ENCODE measurements at regions not wholly inside any gene's neighbourhood (a gene's known extent, or its start where the extent isn't known, plus 50 kb on each side); places are given as distances from the start of the nearest gene placed in this dataset.
"Not testable (repeated sequence)": the region's sequence is repeated elsewhere in the genome, so short reads cannot be mapped to it uniquely, and the experiment has no call there.

DNA sequence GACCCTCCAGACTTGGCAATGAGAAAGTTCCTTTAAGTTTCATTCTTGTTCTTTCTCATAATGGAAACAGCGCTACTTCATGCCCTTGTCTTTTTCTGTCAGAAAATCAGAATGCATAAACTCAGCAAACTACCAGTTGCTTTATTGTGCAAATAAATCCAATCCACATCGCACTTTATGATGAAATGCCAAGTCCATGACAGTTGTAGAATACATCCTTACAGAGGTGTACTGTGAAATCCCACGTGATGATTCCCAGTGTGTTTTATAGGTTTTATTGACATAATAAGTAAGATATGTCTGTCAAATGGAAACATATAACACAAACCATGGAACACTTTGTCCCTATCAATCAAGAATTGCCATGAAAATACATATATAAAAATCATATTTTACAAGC lies 295.0 kb downstream of the PCDH7 start:
- Mint-ChIP-seq H3K27ac (no peak overlapping the region), H3K36me3 (ENCODE audit: low read depth) (no peaks in the 10 kb centered on the region), H3K4me3 (no peak overlapping the region), H3K9me3 (no peaks in the 10 kb centered on the region), H3K27me3 (ENCODE audit: low read depth) (no peaks in the 10 kb centered on the region), H3K4me1 (ENCODE audit: low read depth) (no peaks in the 10 kb centered on the region)
- intact Hi-C loops (cut with micrococcal nuclease): no loop called here
- CTCF ChIA-PET: no interaction called here
- no peak for DNase-seq

DNA sequence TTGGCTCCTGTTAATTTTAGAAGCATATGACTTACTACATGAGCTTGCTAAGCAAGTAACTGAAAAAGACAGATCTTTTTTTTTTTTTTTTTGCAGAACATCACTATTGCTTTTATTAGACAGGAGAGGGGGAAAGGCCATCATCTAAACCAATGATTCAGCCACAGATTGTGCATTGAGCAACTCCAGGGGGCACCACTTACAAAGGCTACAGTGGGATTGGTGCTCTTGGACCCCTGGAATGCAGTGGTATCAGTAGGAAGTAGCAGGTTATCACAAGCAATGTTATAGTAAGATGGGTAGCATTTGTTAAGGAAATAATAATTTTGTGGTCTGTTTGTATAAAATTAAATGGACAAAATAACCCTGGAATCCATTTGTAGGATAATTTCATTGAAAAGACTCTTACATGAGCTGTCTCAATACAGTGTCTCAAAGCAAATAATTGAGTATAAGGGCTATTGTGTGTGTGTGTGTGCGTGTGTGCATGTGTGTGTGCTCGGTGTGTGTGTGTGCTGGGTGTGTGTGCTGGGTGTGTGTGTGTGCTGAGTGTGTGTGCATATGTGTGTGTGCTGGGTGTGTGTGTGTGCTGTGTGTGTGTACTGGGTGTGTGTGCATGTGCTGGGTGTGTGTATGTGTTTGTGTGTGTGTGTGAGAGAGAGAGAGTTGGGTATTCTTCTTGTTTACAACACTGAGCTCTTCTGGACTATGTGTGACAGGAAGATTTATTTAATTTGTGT lies 296.3 kb downstream of the PCDH7 start:
- no peaks in the 10 kb centered on the region for H3K27me3 Mint-ChIP-seq (ENCODE audit: low read depth)

DNA sequence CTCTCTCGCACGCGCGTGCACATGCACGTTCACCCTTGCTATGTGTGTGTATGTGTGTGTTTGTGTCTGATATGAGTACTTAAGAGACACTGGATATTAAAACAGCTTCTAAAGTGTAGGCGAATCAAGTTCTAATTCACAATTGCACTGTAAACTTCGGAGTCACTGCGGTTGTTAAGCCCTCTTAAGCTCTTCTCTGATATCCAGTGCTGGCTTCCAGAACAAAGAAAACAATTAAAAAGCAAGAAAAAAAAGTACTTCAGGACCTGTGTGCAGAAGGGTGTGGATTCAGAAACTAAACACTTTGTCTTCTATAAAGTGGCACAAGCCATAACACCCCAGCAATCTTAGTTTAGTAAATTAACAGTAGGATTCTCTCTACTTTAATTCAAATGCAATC lies 300.2 kb downstream of the PCDH7 start:
- CTCF ChIA-PET: no interaction called here
- peaks cover 4% of the 10 kb centered on the region for H3K9me3 Mint-ChIP-seq

More for the DNA sequence above, 296.3 kb downstream of the PCDH7 start:
- no peaks in the 10 kb centered on the region for H3K4me1 Mint-ChIP-seq (ENCODE audit: low read depth)
- CTCF ChIA-PET: no interaction called here
- intact Hi-C loops (cut with micrococcal nuclease): no loop called here
- no peaks in the 10 kb centered on the region for H3K36me3 Mint-ChIP-seq (ENCODE audit: low read depth)
- no peak overlapping the region for H3K27ac Mint-ChIP-seq
- DNase-seq: no peak
- H3K4me3 Mint-ChIP-seq: no peak overlapping the region
- H3K9me3 Mint-ChIP-seq: no peaks in the 10 kb centered on the region

DNA sequence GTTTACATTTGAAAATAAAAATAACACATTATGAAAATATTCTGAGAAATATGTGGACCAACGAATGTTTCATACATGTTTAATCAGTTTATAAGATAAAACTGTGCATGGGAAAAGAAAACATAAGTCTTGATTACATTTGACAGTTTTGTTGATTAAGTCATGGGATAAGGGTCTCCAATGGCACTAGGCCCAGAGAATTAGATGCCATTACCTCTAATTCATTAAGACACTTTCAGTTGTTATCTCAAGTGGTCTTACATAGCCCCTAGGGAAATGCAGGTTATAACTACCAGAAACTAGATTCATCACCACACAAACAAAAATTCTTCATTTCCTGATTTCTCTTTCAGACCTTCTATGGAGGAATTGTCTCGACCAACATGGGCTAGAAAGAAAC lies 300.8 kb downstream of the PCDH7 start:
- CTCF ChIA-PET: no interaction called here
- no peak for DNase-seq
- Mint-ChIP-seq H3K4me1 (ENCODE audit: low read depth) (no peaks in the 10 kb centered on the region), H3K4me3 (no peak overlapping the region), H3K9me3 (peaks cover 4% of the 10 kb centered on the region), H3K27me3 (ENCODE audit: low read depth) (no peaks in the 10 kb centered on the region), H3K36me3 (ENCODE audit: low read depth) (no peaks in the 10 kb centered on the region), H3K27ac (no peak overlapping the region)
- intact Hi-C loops (cut with micrococcal nuclease): no loop called here

More for the DNA sequence above, 300.2 kb downstream of the PCDH7 start:
- no peaks in the 10 kb centered on the region for H3K4me1 Mint-ChIP-seq (ENCODE audit: low read depth)
- intact Hi-C loops (cut with micrococcal nuclease): no loop called here
- no peaks in the 10 kb centered on the region for H3K36me3 Mint-ChIP-seq (ENCODE audit: low read depth)
- no peaks in the 10 kb centered on the region for H3K27me3 Mint-ChIP-seq (ENCODE audit: low read depth)
- no peak overlapping the region for H3K27ac Mint-ChIP-seq
- H3K4me3 Mint-ChIP-seq: no peak overlapping the region
- no peak for DNase-seq

DNA sequence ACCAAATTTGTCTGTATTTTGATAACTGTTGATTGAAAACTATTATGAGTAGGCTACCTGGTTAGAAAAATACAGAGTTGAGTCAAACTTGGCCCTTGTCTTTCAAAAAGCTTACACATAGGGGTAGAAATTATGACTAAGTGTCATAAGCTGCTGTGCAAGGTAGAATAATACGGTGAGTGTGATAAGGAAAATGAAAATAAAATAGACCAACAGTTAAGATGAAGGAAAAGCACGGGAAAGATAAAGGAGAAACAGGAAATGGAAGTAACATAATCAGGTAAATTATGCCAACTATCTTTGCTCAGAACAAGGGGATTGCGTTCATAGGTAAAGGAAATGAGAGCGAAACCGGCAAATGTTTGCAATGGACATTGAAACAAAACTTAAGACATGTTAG lies 302.5 kb downstream of the PCDH7 start:
- Mint-ChIP-seq H3K27me3 (ENCODE audit: low read depth) (no peaks in the 10 kb centered on the region), H3K4me1 (ENCODE audit: low read depth) (no peaks in the 10 kb centered on the region), H3K27ac (no peak overlapping the region), H3K36me3 (ENCODE audit: low read depth) (no peaks in the 10 kb centered on the region), H3K9me3 (peaks cover 4% of the 10 kb centered on the region), H3K4me3 (no peak overlapping the region)
- CTCF ChIA-PET: no interaction called here
- intact Hi-C loops (cut with micrococcal nuclease): no loop called here
- DNase-seq: no peak

DNA sequence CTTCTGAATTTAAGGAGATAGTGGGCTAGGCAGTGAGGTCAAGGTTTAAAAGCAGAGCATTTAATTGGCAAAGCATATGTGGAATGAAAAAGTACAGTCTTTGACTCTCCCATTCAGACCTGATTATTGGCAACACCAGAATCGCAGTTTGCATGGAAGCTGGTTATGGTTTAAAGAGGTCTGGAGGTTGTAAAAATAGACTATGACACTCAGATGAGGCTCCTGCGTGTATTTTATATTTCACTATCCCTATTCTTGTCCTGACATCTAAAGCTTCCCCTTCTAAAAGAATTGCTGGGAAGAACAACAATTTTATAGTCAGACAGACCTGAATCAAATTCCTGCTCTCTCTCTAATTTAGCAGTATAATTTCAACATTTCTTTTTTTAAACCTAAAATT lies 302.9 kb downstream of the PCDH7 start:
- intact Hi-C loops (cut with micrococcal nuclease): no loop called here
- no peak for DNase-seq
- H3K36me3 Mint-ChIP-seq (ENCODE audit: low read depth): no peaks in the 10 kb centered on the region
- CTCF ChIA-PET: no interaction called here
- no peak overlapping the region for H3K27ac Mint-ChIP-seq
- no peaks in the 10 kb centered on the region for H3K27me3 Mint-ChIP-seq (ENCODE audit: low read depth)
- peaks cover 4% of the 10 kb centered on the region for H3K9me3 Mint-ChIP-seq
- H3K4me3 Mint-ChIP-seq: no peak overlapping the region
- H3K4me1 Mint-ChIP-seq (ENCODE audit: low read depth): no peaks in the 10 kb centered on the region

DNA sequence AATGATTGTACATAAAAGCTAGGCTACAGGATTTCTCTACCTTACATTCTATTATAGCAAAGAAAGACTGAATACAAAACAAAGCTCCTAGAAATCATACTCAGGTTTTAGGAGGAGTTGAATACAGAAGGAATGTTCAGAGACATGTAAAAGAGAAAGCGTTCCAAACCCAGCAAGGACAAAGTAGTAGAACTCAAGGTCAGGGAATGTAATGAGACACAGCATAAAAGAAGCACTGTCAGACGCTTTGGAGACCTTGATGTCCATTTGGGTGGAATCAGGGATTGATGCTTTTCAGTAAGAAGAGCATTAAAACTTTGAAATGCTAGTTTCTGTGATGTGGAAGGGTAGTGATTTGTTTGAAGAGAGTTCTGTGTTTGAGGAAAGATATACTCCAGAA lies 303.6 kb downstream of the PCDH7 start:
- no peaks in the 10 kb centered on the region for H3K27me3 Mint-ChIP-seq (ENCODE audit: low read depth)
- H3K9me3 Mint-ChIP-seq: peaks cover 4% of the 10 kb centered on the region
- CTCF ChIA-PET: no interaction called here
- H3K4me1 Mint-ChIP-seq (ENCODE audit: low read depth): no peaks in the 10 kb centered on the region
- H3K27ac Mint-ChIP-seq: no peak overlapping the region
- no peak overlapping the region for H3K4me3 Mint-ChIP-seq
- DNase-seq: no peak
- H3K36me3 Mint-ChIP-seq (ENCODE audit: low read depth): no peaks in the 10 kb centered on the region
- intact Hi-C loops (cut with micrococcal nuclease): no loop called here

DNA sequence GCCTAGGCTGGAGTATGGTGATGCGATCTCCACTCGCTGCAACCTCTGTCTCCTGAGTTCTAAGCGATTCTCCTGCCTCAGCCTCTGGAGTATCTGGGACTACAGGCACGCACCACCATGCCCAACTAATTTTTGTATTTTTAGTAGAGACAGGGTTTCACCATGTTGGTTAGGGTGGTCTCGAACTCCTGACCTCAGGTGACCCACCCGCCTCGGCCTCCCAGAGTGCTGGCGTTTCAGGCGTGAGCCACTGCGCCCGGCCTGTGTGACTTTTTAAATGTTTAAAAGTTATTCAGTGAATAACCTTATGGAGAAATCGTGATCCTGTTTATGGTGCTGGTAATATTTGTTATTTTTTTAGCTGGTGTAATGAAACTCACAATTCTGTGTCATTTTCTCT lies 304.6 kb downstream of the PCDH7 start:
- intact Hi-C loops (cut with micrococcal nuclease); DNase-seq; H3K9me3 Mint-ChIP-seq; H3K4me1 Mint-ChIP-seq (ENCODE audit: low read depth); H3K27me3 Mint-ChIP-seq (ENCODE audit: low read depth); CTCF ChIA-PET; H3K4me3 Mint-ChIP-seq; H3K36me3 Mint-ChIP-seq (ENCODE audit: low read depth); H3K27ac Mint-ChIP-seq: not testable (repeated sequence)

DNA sequence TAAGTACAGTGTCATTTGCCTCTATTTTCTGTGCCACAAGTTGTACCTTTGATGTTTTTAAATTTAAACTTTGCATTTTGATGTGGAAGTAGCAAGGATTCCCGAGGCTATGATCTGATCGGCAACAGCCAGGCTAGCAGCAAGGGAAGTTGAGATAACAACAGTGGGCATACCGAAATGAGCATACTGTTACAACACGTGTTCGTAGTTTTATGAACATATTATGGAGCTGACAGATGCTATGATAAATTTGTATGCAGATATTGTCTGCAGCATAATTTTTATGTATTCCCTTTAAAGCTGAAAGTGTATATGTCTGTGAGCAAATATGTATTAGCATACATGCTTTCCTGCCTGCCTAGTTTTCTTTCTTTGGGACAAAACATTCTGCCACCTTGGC lies 306.1 kb downstream of the PCDH7 start:
- no peak for DNase-seq
- Mint-ChIP-seq H3K27ac (no peak overlapping the region), H3K4me3 (no peak overlapping the region), H3K27me3 (ENCODE audit: low read depth) (no peaks in the 10 kb centered on the region), H3K9me3 (peaks cover 4% of the 10 kb centered on the region), H3K4me1 (ENCODE audit: low read depth) (no peaks in the 10 kb centered on the region), H3K36me3 (ENCODE audit: low read depth) (no peaks in the 10 kb centered on the region)
- intact Hi-C loops (cut with micrococcal nuclease): no loop called here
- CTCF ChIA-PET: no interaction called here

DNA sequence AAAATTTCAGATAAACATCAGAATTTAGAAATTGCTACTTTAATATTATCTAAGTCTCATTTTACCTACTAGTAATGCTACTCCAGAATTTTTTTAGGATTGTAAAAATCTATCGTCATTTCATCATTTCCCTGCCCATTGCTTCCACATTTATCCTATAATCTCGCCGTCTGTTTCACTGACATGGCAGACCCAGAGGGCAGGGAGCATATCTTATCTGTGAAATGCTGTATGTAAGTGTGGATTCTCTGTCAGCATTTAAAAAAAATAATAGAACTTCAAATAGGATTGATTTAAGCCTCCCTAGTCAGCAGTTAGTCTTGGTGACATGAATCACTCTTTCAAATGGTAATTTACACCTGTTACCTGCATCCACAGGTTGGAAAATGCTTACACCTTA lies 314.4 kb downstream of the PCDH7 start:
- Mint-ChIP-seq H3K27me3 (ENCODE audit: low read depth) (no peaks in the 10 kb centered on the region), H3K4me3 (no peak overlapping the region), H3K36me3 (ENCODE audit: low read depth) (no peaks in the 10 kb centered on the region), H3K9me3 (peaks cover 3% of the 10 kb centered on the region), H3K27ac (no peak overlapping the region), H3K4me1 (ENCODE audit: low read depth) (no peaks in the 10 kb centered on the region)
- DNase-seq: no peak
- CTCF ChIA-PET: no interaction called here
- intact Hi-C loops (cut with micrococcal nuclease): no loop called here

DNA sequence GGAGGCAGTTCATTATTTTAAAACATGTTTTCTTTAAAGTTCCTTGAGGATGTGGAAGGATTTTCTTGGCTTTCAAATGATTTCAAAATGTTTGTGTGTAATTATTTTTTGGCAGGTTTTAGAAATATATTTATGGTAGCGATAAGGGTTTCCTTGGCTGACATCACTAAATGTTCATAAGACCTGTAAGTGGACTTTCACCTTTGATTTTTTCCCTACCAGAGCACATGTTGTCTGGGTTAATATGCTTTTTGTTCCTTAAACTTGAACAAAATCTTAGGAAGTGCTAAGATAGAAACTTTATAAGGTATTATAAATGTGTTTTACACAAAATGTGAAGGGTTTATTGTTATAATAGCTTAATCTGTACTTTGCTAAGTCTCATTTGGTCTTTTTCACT lies 315.6 kb downstream of the PCDH7 start:
- H3K4me1 Mint-ChIP-seq (ENCODE audit: low read depth): no peaks in the 10 kb centered on the region
- H3K9me3 Mint-ChIP-seq: peaks cover 5% of the 10 kb centered on the region
- no peak overlapping the region for H3K27ac Mint-ChIP-seq
- no peaks in the 10 kb centered on the region for H3K36me3 Mint-ChIP-seq (ENCODE audit: low read depth)
- H3K27me3 Mint-ChIP-seq (ENCODE audit: low read depth): no peaks in the 10 kb centered on the region
- no peak for DNase-seq
- no peak overlapping the region for H3K4me3 Mint-ChIP-seq
- intact Hi-C loops (cut with micrococcal nuclease): no loop called here
- CTCF ChIA-PET: no interaction called here

DNA sequence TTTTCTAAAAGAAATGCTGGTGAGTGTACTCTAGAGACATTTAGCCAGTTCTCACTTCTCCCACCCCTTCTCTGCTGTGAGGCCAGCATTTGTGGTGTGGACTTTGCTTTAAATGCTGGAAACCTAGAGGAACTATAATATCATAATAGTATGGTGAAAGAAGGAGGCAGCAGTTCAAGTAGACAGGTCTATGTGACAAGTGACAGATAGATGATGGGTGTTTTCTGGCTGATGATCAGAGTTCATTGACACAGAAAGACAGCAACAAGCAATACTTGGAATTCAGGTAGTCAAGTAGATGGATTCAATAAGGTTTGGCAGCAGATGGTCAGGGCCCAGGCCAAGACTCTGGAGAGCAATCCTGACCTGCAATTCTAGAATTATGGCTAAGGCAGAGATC lies 317.5 kb downstream of the PCDH7 start:
- Mint-ChIP-seq H3K27me3 (ENCODE audit: low read depth) (no peaks in the 10 kb centered on the region), H3K9me3 (peaks cover 5% of the 10 kb centered on the region), H3K27ac (no peak overlapping the region), H3K4me1 (ENCODE audit: low read depth) (no peaks in the 10 kb centered on the region), H3K4me3 (no peak overlapping the region), H3K36me3 (ENCODE audit: low read depth) (no peaks in the 10 kb centered on the region)
- intact Hi-C loops (cut with micrococcal nuclease): no loop called here
- CTCF ChIA-PET: no interaction called here
- no peak for DNase-seq

DNA sequence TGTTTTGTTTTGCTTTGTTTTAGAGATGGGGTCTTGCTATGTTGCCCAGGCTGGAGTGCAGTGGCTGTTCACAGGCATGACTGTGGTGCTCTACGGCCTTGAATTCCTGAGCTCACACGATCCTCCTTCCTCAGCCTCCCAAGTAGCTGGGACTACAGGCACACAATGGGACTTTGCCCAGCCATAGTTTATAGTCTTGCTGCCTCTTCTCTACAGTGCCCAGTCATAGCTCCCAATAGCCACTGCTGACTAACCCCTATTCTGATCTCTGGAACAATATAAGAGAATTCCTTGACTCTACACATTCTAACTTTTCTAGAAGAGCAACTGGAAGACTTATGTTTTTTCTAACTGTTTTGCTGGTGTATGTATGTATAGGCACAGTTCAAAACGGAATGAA lies 319.2 kb downstream of the PCDH7 start:
- no peak for DNase-seq
- CTCF ChIA-PET: no interaction called here
- no peaks in the 10 kb centered on the region for H3K36me3 Mint-ChIP-seq (ENCODE audit: low read depth)
- no peaks in the 10 kb centered on the region for H3K4me1 Mint-ChIP-seq (ENCODE audit: low read depth)
- H3K9me3 Mint-ChIP-seq: peaks cover 5% of the 10 kb centered on the region
- H3K27ac Mint-ChIP-seq: no peak overlapping the region
- intact Hi-C loops (cut with micrococcal nuclease): no loop called here
- no peak overlapping the region for H3K4me3 Mint-ChIP-seq
- no peaks in the 10 kb centered on the region for H3K27me3 Mint-ChIP-seq (ENCODE audit: low read depth)

DNA sequence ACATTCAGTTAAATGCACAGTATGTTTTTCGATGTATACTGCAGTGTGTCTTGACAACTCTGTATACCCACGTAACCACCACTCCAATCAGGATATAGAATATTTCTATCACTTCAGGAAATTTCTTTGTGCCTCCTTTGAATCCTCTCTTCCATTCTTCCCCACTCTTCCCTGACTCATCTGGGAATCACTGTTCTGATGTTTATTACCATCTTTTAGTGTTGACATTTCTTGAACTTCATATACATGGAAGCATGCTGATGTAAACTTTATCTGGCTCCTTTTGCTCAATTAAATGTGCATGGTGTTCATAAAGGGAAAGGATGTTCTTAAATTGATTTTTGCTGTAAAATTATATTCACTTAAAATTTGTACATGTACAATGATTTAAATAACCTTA lies 319.9 kb downstream of the PCDH7 start:
- no peaks in the 10 kb centered on the region for H3K4me1 Mint-ChIP-seq (ENCODE audit: low read depth)
- intact Hi-C loops (cut with micrococcal nuclease): no loop called here
- no peak overlapping the region for H3K4me3 Mint-ChIP-seq
- H3K9me3 Mint-ChIP-seq: peaks cover 5% of the 10 kb centered on the region
- no peak for DNase-seq
- H3K36me3 Mint-ChIP-seq (ENCODE audit: low read depth): no peaks in the 10 kb centered on the region
- H3K27ac Mint-ChIP-seq: no peak overlapping the region
- no peaks in the 10 kb centered on the region for H3K27me3 Mint-ChIP-seq (ENCODE audit: low read depth)
- CTCF ChIA-PET: no interaction called here
